ENCODE measurements at regions not wholly inside any gene's neighbourhood (a gene's known extent, or its start where the extent isn't known, plus 50 kb on each side); places are given as distances from the start of the nearest gene placed in this dataset.
"Not testable (repeated sequence)": the region's sequence is repeated elsewhere in the genome, so short reads cannot be mapped to it uniquely, and the experiment has no call there.

- no peak for DNase-seq (ENCODE audit: low read depth)
Observed at GRCh38 chr2:224110811-224111210, 71.7 kb upstream of the SERPINE2 start.

DNA sequence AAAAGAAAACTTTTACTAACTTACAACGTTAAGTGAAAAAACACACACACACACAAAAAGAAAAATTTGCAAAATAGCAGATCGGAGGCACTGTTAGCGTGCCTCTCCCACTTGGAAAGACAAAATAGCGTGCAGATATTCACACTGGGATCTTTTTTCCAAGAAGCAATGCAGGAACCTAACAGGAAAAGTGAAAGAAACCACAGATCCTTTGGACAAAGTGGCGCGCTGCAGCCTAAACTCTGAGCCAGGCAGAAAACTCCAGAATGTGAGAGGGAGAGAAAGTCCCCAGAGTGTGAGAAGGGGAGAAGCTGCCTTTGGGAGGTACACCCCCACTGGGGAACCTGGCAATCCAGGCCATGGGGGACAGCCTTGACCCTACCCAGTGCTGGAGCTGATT, 70.7 kb upstream of the SERPINE2 start:
- DNase-seq (ENCODE audit: low read depth), result no peak

DNA sequence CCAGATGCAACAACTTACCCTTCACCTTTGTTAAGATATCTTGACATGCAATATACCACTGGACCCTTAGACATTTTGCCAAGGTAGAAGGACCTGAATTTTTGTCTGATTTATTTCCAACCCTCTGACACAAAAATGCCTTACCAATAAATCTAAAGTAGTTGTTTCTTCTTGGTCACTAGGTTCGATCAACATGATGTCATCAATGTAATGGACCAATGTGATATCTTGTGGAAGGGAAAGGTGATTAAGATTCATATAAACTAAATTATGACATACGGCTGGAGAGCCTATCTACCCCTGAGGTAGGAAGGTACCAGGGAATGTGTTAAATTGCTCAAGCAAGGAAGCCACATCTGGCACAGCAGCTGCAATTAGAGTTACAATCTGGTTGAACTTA, 67.7 kb upstream of the SERPINE2 start:
- DNase-seq (ENCODE audit: low read depth), result no peak

- DNase-seq (ENCODE audit: low read depth), result no peak
Observed at GRCh38 chr2:224104668-224105386, 65.7 kb upstream of the SERPINE2 start.

GRCh38 chr2:224103651-224104050, 64.6 kb upstream of the SERPINE2 start:
- no peak for DNase-seq (ENCODE audit: low read depth)

DNA sequence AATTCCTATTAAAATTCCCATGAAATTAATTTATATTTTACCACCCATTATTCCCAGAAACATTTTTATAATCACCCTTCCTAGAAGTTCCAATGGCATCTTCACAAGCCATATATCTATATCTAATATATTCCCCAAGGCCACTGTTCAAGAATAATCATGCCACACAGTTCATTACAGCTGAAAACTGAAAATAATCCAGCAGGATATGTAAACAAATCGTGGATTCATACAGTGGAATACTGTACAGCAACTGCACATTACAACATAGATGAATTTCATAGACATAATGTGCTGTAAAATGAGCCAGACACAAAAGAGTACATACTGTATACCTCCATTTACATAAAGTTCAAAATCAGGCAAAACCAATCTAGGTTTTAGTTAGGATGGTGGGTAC, 63.9 kb upstream of the SERPINE2 start:
- no peak for DNase-seq (ENCODE audit: low read depth)

DNA sequence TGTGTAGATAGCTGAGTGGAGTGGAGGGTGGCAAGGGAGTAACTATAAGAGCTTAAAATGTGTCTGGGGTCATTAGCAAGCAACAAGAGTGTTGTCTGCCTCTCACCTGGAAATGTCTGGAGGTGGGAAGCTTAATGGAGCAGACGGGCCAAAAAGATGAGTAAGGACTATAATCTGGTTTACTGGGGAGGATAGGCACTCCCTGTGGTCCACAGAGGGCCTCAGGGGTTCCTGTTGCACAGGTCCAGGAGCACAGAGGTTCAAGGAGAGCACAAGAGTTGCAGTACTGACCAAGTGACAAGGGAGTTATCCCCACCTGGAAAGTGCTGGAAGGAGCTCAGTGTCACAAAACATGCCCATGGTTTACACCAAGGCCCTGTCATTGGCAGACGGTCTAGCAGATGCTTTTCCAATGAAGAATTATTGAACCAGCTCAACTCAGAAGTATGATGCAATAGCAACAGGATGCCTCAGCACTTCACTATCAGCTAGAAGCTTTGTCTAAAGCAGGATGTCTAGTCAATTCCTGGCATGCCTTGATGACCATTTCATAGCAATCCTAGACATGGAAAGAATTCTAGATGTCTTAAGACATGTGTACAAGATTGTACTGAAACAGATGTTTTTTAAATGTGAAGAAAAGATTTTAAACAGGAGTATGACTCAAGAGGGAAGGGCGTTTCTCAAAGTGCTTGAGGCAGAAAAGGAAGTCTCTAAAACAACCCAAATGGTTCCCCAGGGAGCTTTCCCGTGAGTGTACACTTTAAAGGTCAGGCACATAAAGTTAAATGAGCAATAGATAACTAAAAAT, 62.9 kb upstream of the SERPINE2 start:
- DNase-seq (ENCODE audit: low read depth), result peak; percentile 97

DNA sequence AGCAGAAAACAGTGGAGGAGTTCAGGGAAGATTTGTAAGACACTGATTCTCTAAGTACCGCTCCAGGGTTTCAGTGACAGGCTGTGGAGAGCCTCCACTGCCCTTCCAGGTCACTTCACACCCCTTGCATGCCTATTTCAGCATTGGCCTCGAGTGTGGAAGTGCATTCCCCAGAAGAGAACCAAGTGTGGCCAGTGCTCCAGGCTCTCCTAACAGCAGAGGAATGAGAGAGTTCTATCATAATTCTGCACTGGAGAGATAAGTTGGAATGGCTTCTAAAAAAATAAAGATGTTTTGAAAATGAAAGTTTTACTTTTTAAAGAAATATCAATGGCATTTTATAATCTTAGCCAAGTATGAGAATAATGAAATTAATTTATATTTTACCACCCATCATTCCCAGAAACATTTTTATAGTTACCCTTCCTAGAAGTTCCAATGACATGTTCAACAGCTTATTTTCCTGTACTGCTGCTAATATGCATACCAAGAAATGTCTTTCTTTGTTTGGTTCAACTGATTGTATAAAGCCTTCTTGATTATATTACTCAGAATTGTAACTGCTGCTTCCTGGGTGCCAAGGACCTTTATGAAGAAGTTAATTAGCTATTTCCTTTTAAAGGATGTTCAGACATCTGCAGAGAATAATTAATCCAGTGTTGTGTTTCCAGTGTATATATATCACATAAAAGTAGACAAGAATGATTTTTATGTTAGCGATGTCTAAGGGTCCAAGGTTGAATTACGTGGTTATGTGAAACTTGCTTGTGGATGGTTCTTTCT, 61.0 kb upstream of the SERPINE2 start:
- DNase-seq (ENCODE audit: low read depth), result no peak

DNA sequence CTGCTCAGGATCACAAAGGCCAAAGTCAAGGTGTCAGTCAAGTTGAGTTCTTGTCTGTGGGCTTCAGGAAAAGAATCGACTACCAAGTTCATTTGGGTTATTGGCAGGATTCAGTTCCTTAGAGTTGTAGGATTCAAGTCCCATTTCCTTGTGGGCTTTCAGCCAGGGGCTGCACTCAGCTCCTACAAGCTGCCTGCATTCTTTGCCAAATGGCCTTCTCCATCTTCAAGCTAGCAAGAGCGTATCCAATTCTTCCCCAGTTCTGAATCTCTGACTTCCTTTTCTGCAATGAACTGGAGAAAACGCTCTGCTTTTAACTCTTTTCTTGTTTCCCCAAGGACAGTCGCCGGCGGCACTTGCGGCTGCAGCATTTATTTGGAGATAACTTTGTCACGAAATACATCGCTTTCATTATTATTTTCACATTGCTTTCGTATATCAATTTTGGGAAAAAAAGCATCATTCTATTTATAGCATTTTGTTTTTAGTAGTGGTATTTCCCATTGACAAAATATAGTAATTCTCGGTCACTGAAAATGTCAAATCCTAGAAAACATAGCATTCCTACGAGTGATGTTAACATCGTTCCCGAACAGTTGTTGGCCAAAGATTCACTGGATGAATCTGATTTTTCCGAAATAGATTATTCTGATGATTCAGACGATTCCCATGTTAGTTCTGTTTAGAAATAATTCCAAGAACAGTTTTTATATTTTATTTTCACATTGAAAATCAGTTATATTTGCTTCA, 59.6 kb upstream of the SERPINE2 start:
- DNase-seq (ENCODE audit: low read depth), result no peak

- no peak for DNase-seq (ENCODE audit: low read depth)
Observed at GRCh38 chr2:224094413-224094812, 55.3 kb upstream of the SERPINE2 start.

GRCh38 chr2:224091671-224092070, 52.6 kb upstream of the SERPINE2 start:
- not testable (repeated sequence) for DNase-seq (ENCODE audit: low read depth)

DNA sequence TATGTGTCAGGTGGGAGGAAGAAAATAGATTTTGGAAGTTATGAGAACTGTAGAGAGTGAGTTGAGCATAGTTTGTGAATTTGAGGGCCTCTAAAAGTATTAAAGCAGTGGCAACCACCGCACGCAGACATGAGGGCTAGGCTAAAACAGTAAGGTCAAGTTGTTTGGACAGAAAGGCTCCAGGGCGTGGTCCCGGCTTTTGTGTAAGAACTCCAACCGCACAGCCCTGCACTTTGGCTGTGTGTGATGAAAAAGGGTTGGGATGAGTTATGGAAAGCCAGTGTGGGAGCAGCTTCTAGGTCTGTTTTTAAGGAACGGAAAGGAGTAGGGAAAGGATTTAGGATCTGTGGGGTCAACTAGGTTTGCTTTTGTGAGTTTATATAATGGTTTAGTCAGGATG, 50.5 kb upstream of the SERPINE2 start:
- DNase-seq (ENCODE audit: low read depth), result not testable (repeated sequence)

Measured in GM04504 (cell line).